Hepatocyte (in vitro differentiated cells): ENCODE measurements at regions not wholly inside any gene's neighbourhood (a gene's known extent, or its start where the extent isn't known, plus 50 kb on each side); places are given as distances from the start of the nearest gene placed in this dataset.

ENCODE experiments used
- DNase-seq: peaks from one replicate; pipeline ENCODE4 v3.0.0-alpha.2; 2016; ENCODE audit warnings: low spot score
- H2AFZ ChIP-seq: fragments of 200-600 bp; sonication (generic); 2 replicates; pipeline ENCODE4 v1.6.0; 2016; ENCODE audit warnings: antibody characterized with exemption, mild to moderate bottlenecking
- H3K27ac ChIP-seq: fragments of 200-600 bp; sonication (generic); 2 replicates; pipeline ENCODE4 v1.5.1; 2016; ENCODE audit warnings: mild to moderate bottlenecking
- H3K27me3 ChIP-seq: fragments of 200-600 bp; sonication (generic); 2 replicates; pipeline ENCODE4 v1.6.1; 2016
- H3K36me3 ChIP-seq: fragments of 200-600 bp; sonication (generic); replicated peaks from 2 replicates; pipeline ENCODE4 v1.5.1; 2016; ENCODE audit warnings: low read depth; ENCODE audit not compliant: insufficient read depth
- H3K4me1 ChIP-seq: fragments of 200-600 bp; sonication (generic); 2 replicates; pipeline ENCODE4 v1.5.1; 2016; ENCODE audit warnings: mild to moderate bottlenecking, moderate library complexity; ENCODE audit not compliant: insufficient read depth
- H3K4me2 ChIP-seq: fragments of 200-600 bp; sonication (generic); 2 replicates; pipeline ENCODE4 v1.6.0; 2016
- H3K4me3 ChIP-seq: fragments of 200-600 bp; sonication (generic); 2 replicates; pipeline ENCODE4 v1.5.1; 2016; ENCODE audit warnings: mild to moderate bottlenecking
- H3K79me2 ChIP-seq: fragments of 200-600 bp; sonication (generic); 2 replicates; pipeline ENCODE4 v1.6.0; 2017; ENCODE audit warnings: mild to moderate bottlenecking
- H3K9me2 ChIP-seq: fragments of 200-600 bp; sonication (generic); replicated peaks from 2 replicates; pipeline ENCODE4 v1.6.0; 2017; ENCODE audit warnings: mild to moderate bottlenecking; ENCODE audit not compliant: insufficient read depth
- H3K9me3 ChIP-seq: fragments of 200-600 bp; sonication (generic); 2 replicates; pipeline ENCODE4 v1.5.1; 2016; ENCODE audit warnings: low read depth, mild to moderate bottlenecking
- H4K20me1 ChIP-seq: fragments of 200-600 bp; sonication (generic); 2 replicates; pipeline ENCODE4 v1.6.0; 2016; ENCODE audit warnings: mild to moderate bottlenecking; ENCODE audit not compliant: insufficient read depth, poor library complexity, severe bottlenecking
- CTCF ChIP-seq: fragments of 200-600 bp; sonication (generic); IDR thresholded peaks from 2 replicates; pipeline ENCODE4 v1.5.1; 2016; ENCODE audit warnings: antibody characterized with exemption, mild to moderate bottlenecking; ENCODE audit not compliant: poor library complexity
- EZH2 ChIP-seq: fragments of 200-600 bp; sonication (generic); IDR thresholded peaks from 2 replicates; pipeline ENCODE4 v1.6.1; 2016; ENCODE audit warnings: antibody characterized with exemption, mild to moderate bottlenecking, borderline replicate concordance
- EZH2phosphoT487 ChIP-seq: fragments of 200-600 bp; sonication (generic); IDR thresholded peaks from one replicate; pipeline ENCODE4 v1.6.1; 2018; ENCODE audit warnings: antibody characterized with exemption, mild to moderate bottlenecking, low read depth, moderate library complexity; ENCODE audit not compliant: unreplicated experiment, severe bottlenecking
- WGBS: methylation state at CpG from one replicate; pipeline ENCODE4 v1.1.6; 2016; ENCODE audit warnings: low lambda C conversion rate; ENCODE audit errors: missing lambda C conversion rate; 5-methylcytosine and 5-hydroxymethylcytosine counted together

GRCh38 chr3:34634939-34635338 lies 836.5 kb downstream of the PDCD6IP start:
- no peak for TF ChIP-seq EZH2
- no peak for TF ChIP-seq CTCF
- no peak for TF ChIP-seq EZH2phosphoT487
- Histone ChIP-seq H4K20me1 (no peaks in the 10 kb centered on the region), H3K27me3 (no peaks in the 10 kb centered on the region), H3K4me2 (no peak overlapping the region), H3K79me2 (no peaks in the 10 kb centered on the region), H3K9me3 (no peaks in the 10 kb centered on the region), H3K27ac (no peak overlapping the region), H3K4me1 (no peaks in the 10 kb centered on the region), H3K9me2 (no peaks in the 10 kb centered on the region), H2AFZ (no peak overlapping the region), H3K4me3 (no peak overlapping the region), H3K36me3 (no peaks in the 10 kb centered on the region)
- whole genome bisulfite sequencing: 76% methylated on average over 6 of the region's 6 CpGs
- no peak for DNase-seq

- Histone ChIP-seq H3K27ac (no peak overlapping the region), H3K79me2 (no peaks in the 10 kb centered on the region), H2AFZ (no peak overlapping the region), H4K20me1 (no peaks in the 10 kb centered on the region), H3K4me1 (no peaks in the 10 kb centered on the region), H3K9me3 (no peaks in the 10 kb centered on the region), H3K9me2 (no peaks in the 10 kb centered on the region), H3K4me2 (no peak overlapping the region), H3K36me3 (no peaks in the 10 kb centered on the region), H3K27me3 (no peaks in the 10 kb centered on the region), H3K4me3 (no peak overlapping the region)
- WGBS: 93% methylated on average over 11 of the region's 11 CpGs
- TF ChIP-seq EZH2phosphoT487 (no peak), EZH2 (no peak), CTCF (no peak)
- no peak for DNase-seq
Observed at GRCh38 chr3:34635352-34635850, 837.0 kb downstream of the PDCD6IP start.

GRCh38 chr3:34646911-34647460 lies 848.6 kb downstream of the PDCD6IP start:
- no peak for TF ChIP-seq EZH2phosphoT487
- H3K4me2 ChIP-seq: no peak overlapping the region
- H3K27ac ChIP-seq: no peak overlapping the region
- no peaks in the 10 kb centered on the region for H3K36me3 ChIP-seq
- DNase-seq: no peak
- H3K27me3 ChIP-seq: no peaks in the 10 kb centered on the region
- no peaks in the 10 kb centered on the region for H3K4me1 ChIP-seq
- no peak overlapping the region for H3K4me3 ChIP-seq
- H3K9me2 ChIP-seq: no peaks in the 10 kb centered on the region
- no peaks in the 10 kb centered on the region for H3K9me3 ChIP-seq
- no peaks in the 10 kb centered on the region for H4K20me1 ChIP-seq
- H2AFZ ChIP-seq: no peak overlapping the region
- H3K79me2 ChIP-seq: no peaks in the 10 kb centered on the region
- WGBS: 74% methylated on average over 5 of the region's 5 CpGs

GRCh38 chr3:34650131-34650530 lies 851.7 kb downstream of the PDCD6IP start:
- H3K9me3 ChIP-seq: no peaks in the 10 kb centered on the region
- no peak overlapping the region for H3K27ac ChIP-seq
- H3K4me1 ChIP-seq: no peaks in the 10 kb centered on the region
- H3K4me2 ChIP-seq: no peak overlapping the region
- H3K79me2 ChIP-seq: no peaks in the 10 kb centered on the region
- no peak overlapping the region for H3K4me3 ChIP-seq
- H3K36me3 ChIP-seq: no peaks in the 10 kb centered on the region
- WGBS: 97% methylated on average over 4 of the region's 4 CpGs
- H4K20me1 ChIP-seq: no peaks in the 10 kb centered on the region
- no peaks in the 10 kb centered on the region for H3K27me3 ChIP-seq
- no peaks in the 10 kb centered on the region for H3K9me2 ChIP-seq
- H2AFZ ChIP-seq: no peak overlapping the region
- no peak for TF ChIP-seq CTCF
- TF ChIP-seq EZH2: no peak
- no peak for TF ChIP-seq EZH2phosphoT487
- no peak for DNase-seq
